GM13977 (cell line): ENCODE measurements at regions not wholly inside any gene's neighbourhood (a gene's known extent, or its start where the extent isn't known, plus 50 kb on each side); places are given as distances from the start of the nearest gene placed in this dataset.

Experiments used
- DNase-seq: peaks from one replicate; pipeline ENCODE4 v3.0.0; 2012; ENCODE audit warnings: low spot score
- in situ Hi-C: fragments of 300-500 bp; cut with MboI; formaldehyde crosslinking; loops from one replicate; pipeline ENCODE4 v1.12.0; 2022; ENCODE audit warnings: low sequenced_read_pairs, low pct_unique_long_range_greater_than_20kb, mixed read lengths, inconsistent platforms; ENCODE audit not compliant: unreplicated experiment
- TF ChIP-seq, protein P1 (sequence below): IDR thresholded peaks from 2 replicates; pipeline ENCODE4 v1.5.1; 2012; ENCODE audit warnings: mild to moderate bottlenecking, control low read depth; ENCODE audit not compliant: insufficient read depth; ENCODE audit errors: extremely low read depth, missing control alignments

- TF ChIP-seq, protein P1, sequence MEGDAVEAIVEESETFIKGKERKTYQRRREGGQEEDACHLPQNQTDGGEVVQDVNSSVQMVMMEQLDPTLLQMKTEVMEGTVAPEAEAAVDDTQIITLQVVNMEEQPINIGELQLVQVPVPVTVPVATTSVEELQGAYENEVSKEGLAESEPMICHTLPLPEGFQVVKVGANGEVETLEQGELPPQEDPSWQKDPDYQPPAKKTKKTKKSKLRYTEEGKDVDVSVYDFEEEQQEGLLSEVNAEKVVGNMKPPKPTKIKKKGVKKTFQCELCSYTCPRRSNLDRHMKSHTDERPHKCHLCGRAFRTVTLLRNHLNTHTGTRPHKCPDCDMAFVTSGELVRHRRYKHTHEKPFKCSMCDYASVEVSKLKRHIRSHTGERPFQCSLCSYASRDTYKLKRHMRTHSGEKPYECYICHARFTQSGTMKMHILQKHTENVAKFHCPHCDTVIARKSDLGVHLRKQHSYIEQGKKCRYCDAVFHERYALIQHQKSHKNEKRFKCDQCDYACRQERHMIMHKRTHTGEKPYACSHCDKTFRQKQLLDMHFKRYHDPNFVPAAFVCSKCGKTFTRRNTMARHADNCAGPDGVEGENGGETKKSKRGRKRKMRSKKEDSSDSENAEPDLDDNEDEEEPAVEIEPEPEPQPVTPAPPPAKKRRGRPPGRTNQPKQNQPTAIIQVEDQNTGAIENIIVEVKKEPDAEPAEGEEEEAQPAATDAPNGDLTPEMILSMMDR = no peak
- no peak for DNase-seq
- in situ Hi-C loops = no loop called here
Observed at GRCh38 chr10:78744491-78745090, 324.2 kb upstream of the ZMIZ1 start.

DNA sequence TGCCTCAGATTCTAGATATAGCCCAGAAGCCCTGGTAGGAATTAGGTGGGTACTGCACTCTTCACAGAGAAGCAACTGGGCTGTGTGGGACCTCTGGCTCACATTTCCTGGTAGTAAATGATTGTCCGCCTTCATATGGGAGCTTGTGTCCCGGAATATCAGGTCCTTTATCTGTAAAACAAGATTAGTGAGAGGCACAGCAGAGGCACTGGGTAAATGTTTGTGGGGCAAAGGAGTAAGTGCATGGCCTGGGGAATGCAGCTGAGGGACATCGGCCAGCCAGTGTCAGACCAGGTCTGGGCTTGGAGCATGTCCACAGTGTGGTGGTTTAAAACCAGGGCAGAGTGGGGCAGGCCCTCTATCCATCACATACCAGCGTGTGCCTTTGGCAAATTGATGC, 323.3 kb upstream of the ZMIZ1 start:
- DNase-seq = no peak
- TF ChIP-seq, protein P1 = no peak
- in situ Hi-C loops = no loop called here

GRCh38 chr10:78746155-78746763, 322.5 kb upstream of the ZMIZ1 start:
- TF ChIP-seq, protein P1 = no peak
- in situ Hi-C loops = no loop called here
- no peak for DNase-seq

DNA sequence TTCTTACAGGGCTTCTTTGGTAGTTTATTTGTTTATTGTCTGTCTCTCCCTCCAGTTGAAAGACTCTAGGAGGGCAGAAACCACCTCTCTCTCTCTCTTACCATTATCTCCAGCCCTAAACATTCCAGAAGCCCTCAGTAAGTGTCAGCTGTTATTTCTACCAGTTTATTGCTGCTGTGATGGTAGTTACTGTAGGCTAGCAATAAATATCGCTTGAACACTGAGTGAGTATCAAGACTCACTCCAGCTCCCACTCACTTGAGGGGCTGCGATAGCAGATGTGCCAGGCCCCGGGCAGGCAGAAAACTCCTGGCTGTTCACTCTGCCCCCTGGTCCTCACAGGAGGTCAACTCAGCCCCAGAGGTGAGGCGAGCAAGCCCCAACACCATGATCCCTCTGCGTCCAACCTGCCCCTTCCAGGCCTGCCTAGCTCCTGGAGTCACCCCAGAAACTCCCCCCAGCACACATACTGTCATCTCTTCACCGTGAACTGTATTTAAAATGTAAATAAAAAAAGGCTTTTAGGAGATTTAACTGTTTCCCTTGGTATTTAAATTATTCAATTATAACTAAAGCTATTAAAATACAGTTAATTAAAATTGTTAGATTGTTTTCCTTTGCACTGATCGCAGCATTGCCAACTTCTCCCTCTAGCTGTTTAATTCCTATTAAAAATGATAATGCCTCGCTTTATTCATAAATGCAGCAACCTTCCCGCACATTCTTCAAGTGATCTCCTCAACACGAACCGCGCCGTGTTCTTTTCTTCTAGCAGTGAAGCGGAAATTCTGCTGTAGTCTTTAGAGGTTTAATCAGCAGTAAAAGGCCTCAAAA, 321.1 kb upstream of the ZMIZ1 start:
- in situ Hi-C loops = no loop called here
- TF ChIP-seq, protein P1 = no peak
- DNase-seq = no peak

DNA sequence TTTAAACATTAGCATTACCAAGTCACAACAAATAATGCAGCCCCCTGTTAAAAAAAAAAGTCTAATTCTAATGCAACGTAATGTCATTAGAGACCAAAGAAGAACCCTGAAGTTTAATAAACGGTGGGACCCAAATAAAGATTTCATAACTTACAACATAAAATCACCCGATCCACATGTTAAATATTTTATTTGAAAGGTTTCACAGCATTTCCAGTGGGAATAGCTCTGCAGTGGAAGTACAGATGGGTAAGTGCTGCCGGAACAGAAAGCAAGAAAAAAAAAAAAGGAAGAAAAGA, 320.6 kb upstream of the ZMIZ1 start:
- in situ Hi-C loops = no loop called here

GRCh38 chr10:78749200-78749599, 319.6 kb upstream of the ZMIZ1 start:
- TF ChIP-seq, protein P1 = no peak
- in situ Hi-C loops = no loop called here
- no peak for DNase-seq

More for the DNA sequence above, 320.6 kb upstream of the ZMIZ1 start:
- no peak for DNase-seq
- TF ChIP-seq, protein P1 = no peak
